ENCODE measurements at regions not wholly inside any gene's neighbourhood (a gene's known extent, or its start where the extent isn't known, plus 50 kb on each side); places are given as distances from the start of the nearest gene placed in this dataset.

DNA sequence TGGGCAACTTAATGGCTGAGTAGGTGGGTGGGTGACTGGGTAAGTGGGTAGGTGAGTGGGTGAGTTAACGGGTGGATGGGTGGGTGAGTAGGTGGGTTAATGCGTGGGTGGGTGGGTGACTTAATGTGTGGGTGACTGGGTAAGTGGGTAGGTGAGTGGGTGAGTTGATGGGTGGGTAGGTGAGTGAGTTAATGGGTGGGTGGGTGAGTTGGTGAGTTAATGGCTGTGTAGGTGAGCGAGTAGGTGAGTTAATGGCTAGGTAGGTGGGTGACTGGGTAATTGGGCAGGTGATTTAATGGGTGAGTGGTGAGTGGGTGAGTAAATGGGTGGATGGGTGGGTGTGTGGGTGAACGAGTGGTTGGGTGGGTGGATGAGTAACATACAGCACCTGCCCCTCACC lies 243.0 kb upstream of the MGMT start:
- TF ChIP-seq, protein P1, sequence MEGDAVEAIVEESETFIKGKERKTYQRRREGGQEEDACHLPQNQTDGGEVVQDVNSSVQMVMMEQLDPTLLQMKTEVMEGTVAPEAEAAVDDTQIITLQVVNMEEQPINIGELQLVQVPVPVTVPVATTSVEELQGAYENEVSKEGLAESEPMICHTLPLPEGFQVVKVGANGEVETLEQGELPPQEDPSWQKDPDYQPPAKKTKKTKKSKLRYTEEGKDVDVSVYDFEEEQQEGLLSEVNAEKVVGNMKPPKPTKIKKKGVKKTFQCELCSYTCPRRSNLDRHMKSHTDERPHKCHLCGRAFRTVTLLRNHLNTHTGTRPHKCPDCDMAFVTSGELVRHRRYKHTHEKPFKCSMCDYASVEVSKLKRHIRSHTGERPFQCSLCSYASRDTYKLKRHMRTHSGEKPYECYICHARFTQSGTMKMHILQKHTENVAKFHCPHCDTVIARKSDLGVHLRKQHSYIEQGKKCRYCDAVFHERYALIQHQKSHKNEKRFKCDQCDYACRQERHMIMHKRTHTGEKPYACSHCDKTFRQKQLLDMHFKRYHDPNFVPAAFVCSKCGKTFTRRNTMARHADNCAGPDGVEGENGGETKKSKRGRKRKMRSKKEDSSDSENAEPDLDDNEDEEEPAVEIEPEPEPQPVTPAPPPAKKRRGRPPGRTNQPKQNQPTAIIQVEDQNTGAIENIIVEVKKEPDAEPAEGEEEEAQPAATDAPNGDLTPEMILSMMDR (IDR thresholded peaks at IDR 0.05), result no peak
- no peak for TF ChIP-seq POLR2A (IDR thresholded peaks at IDR 0.05)
